ENCODE measurements at regions not wholly inside any gene's neighbourhood (a gene's known extent, or its start where the extent isn't known, plus 50 kb on each side); places are given as distances from the start of the nearest gene placed in this dataset.
"Not testable (repeated sequence)": the region's sequence is repeated elsewhere in the genome, so short reads cannot be mapped to it uniquely, and the experiment has no call there.

DNA sequence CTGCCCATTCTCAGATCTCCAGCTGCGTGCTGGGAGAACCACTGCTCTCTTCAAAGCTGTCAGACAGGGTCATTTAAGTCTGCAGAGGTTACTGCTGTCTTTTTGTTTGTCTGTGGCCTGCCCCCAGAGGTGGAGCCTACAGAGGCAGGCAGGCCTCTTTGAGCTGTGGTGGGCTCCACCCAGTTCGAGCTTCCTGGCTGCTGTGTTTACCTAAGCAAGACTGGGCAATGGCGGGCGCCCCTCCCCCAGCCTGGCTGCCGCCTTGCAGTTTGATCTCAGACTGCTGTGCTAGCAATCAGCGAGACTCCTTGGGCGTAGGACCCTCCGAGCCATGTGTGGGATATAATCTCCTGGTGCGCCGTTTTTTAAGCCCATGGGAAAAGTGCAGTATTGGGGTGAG lies 497.3 kb upstream of the SPRED2 start:
- TF ChIP-seq CTCF (IDR thresholded peaks at IDR 0.05; ENCODE audit: borderline replicate concordance, extremely low read depth, low read length, poor library complexity, severe bottlenecking); EZH2 (IDR thresholded peaks at IDR 0.05; ENCODE audit: borderline replicate concordance, low read depth, low read length, severe bottlenecking): not testable (repeated sequence)
